HepG2 (cell line): ENCODE measurements at regions not wholly inside any gene's neighbourhood (a gene's known extent, or its start where the extent isn't known, plus 50 kb on each side); places are given as distances from the start of the nearest gene placed in this dataset.

Experiments
- ATAC-seq: fragments of 200-7000 bp; cut with Tn5 transposase; 3 replicates; pipeline ENCODE4 v1.9.1; 2020; ENCODE audit warnings: mild to moderate bottlenecking, moderate library complexity
- BruUV-seq: library from RNA; stranded (reverse); fragments of 400-500 nt; replicated peaks from 2 replicates; lab custom pipeline; 2021; lab: Mats Ljungman, UMichigan
- CTCF ChIA-PET: fragments of 300-600 bp; formaldehyde crosslinking; extraction: SDS; loops from one replicate; lab custom pipeline; 2021; ENCODE audit warnings: low total read pairs, inconsistent platforms, low intra/inter-chr PET ratio; lab: Yijun Ruan, JAX
- POLR2A ChIA-PET: fragments of 350-600 bp; sonication (Branson Sonifier 250); formaldehyde crosslinking; loops from one replicate; lab custom pipeline; 2020; ENCODE audit warnings: antibody characterized with exemption, inconsistent platforms; lab: Yijun Ruan, JAX
- DNase-seq: peaks from one replicate; pipeline ENCODE4 v3.0.0-alpha.2; 2015; ENCODE audit warnings: low spot score
- FAIRE-seq: peaks from 3 replicates; lab custom pipeline; 2011; peaks lifted over from hg19 to GRCh38; lab: Jason Lieb, UNC
- H2AFZ ChIP-seq: one replicate; pipeline ENCODE4 v1.6.1; 2011; ENCODE audit warnings: low read length, inconsistent platforms
- H3K27ac ChIP-seq: fragments of 300-600 bp; 3 replicates; pipeline ENCODE4 v1.8.0; 2011; ENCODE audit warnings: mixed run types, mild to moderate bottlenecking, mixed read lengths, low read length, inconsistent platforms; ENCODE audit not compliant: insufficient read depth; ENCODE audit errors: extremely low read length
- H3K27me3 ChIP-seq, 2 experiments: fragments of 200-600 bp in 1 of 2; 2 replicates in 1 of 2; 3 replicates in 1 of 2; pipeline versions ENCODE4 v1.6.0 to v1.8.0; 2011; ENCODE audit warnings: low read length in 2 of 2, mild to moderate bottlenecking in 2 of 2, moderate library complexity in 2 of 2, inconsistent platforms in 1 of 2; ENCODE audit not compliant: insufficient read depth in 2 of 2, control insufficient read depth in 1 of 2
- H3K36me3 ChIP-seq, 2 experiments: fragments of 200-600 bp in 1 of 2; replicated peaks in 1 of 2; 2 replicates in 1 of 2; 3 replicates in 1 of 2; pipeline versions ENCODE4 v1.5.1 to v1.8.0; 2011; ENCODE audit warnings: low read length in 2 of 2, inconsistent platforms in 1 of 2; ENCODE audit not compliant: insufficient read depth in 2 of 2, control insufficient read depth in 1 of 2
- H3K4me1 ChIP-seq: 2 replicates; pipeline ENCODE4 v1.5.1; 2012; ENCODE audit warnings: low read length, inconsistent platforms; ENCODE audit not compliant: insufficient read depth
- H3K4me2 ChIP-seq: 2 replicates; pipeline ENCODE4 v1.6.0; 2011; ENCODE audit warnings: low read depth, low read length, inconsistent platforms
- H3K4me3 ChIP-seq, 3 experiments: fragments of 200-600 bp in 1 of 3; sonication (generic), shearing (Covaris generic) in 1 of 3; replicated peaks in 1 of 3; 2 replicates each; pipeline ENCODE4 v1.5.1; 2011 to 2016; ENCODE audit warnings: low read length in 3 of 3, inconsistent platforms in 2 of 3, low read depth in 2 of 3, mild to moderate bottlenecking in 2 of 3, control low read depth in 1 of 3, mixed read lengths in 1 of 3; ENCODE audit not compliant: insufficient read depth in 1 of 3
- H3K79me2 ChIP-seq: one replicate; pipeline ENCODE4 v1.6.1; 2011; ENCODE audit warnings: low read length, inconsistent platforms; ENCODE audit not compliant: insufficient read depth
- H3K9ac ChIP-seq: 2 replicates; pipeline ENCODE4 v1.6.0; 2011; ENCODE audit warnings: mild to moderate bottlenecking, low read depth, low read length, inconsistent platforms; ENCODE audit not compliant: insufficient read depth
- H3K9me3 ChIP-seq: 2 replicates; pipeline ENCODE4 v1.5.1; 2012; ENCODE audit warnings: mild to moderate bottlenecking, low read length
- H4K20me1 ChIP-seq: 2 replicates; pipeline ENCODE4 v1.6.0; 2011; ENCODE audit warnings: inconsistent platforms, mild to moderate bottlenecking, low read length, moderate library complexity; ENCODE audit not compliant: insufficient read depth
- CEBPB ChIP-seq: IDR thresholded peaks from 2 replicates; pipeline ENCODE4 v1.6.1; 2011; ENCODE audit warnings: low read depth, low read length, improper control_type of control experiment, borderline replicate concordance
- HIC2 ChIP-seq: sonication (generic); formaldehyde crosslinking; IDR thresholded peaks from 2 replicates; pipeline ENCODE4 v1.9.0; 2022; ENCODE audit warnings: low read depth, missing genetic modification reagents
- NFE2L1 ChIP-seq: sonication (generic); formaldehyde crosslinking; IDR thresholded peaks from 2 replicates; pipeline ENCODE4 v1.4.0; 2020; ENCODE audit warnings: missing genetic modification reagents, mild to moderate bottlenecking, borderline replicate concordance
- PITX1 ChIP-seq: sonication (generic); formaldehyde crosslinking; IDR thresholded peaks from 2 replicates; pipeline ENCODE4 v1.5.1; 2020; ENCODE audit warnings: mild to moderate bottlenecking, missing genetic modification reagents
- RXRA ChIP-seq: sonication (generic); formaldehyde crosslinking; IDR thresholded peaks from 2 replicates; pipeline ENCODE4 v1.5.1; 2020; ENCODE audit warnings: missing genetic modification reagents
- ZNF430 ChIP-seq: sonication (generic); formaldehyde crosslinking; IDR thresholded peaks from 2 replicates; pipeline ENCODE4 v1.9.0; 2021; ENCODE audit warnings: mild to moderate bottlenecking, missing genetic modification reagents
- WGBS: methylation state at CpG from one replicate; pipeline ENCODE4 v1.1.6; 2017; ENCODE audit warnings: low lambda C conversion rate; 5-methylcytosine and 5-hydroxymethylcytosine counted together
- in situ Hi-C: cut with HindIII; loops from 2 replicates; pipeline ENCODE4 v1.10.0; 2017; ENCODE audit warnings: low pct_unique_long_range_greater_than_20kb; ENCODE audit not compliant: extremely low pct_ligation_motif_present
- intact Hi-C: fragments of 100-400 bp; cut with micrococcal nuclease; formaldehyde crosslinking; loops from one replicate; pipeline ENCODE4 v1.10.0; 2022; ENCODE audit not compliant: unreplicated experiment

GRCh38 chr1:117698398-117699160 lies 92.7 kb downstream of the TENT5C start:
- no peaks in the 10 kb centered on the region for H3K9me3 ChIP-seq
- no peak for ATAC-seq
- TF ChIP-seq RXRA (CRISPR knock-in tag): no peak
- TF ChIP-seq PITX1 (CRISPR knock-in tag): no peak
- no peak for TF ChIP-seq ZNF430 (CRISPR knock-in tag)
- no peak for TF ChIP-seq HIC2
- FAIRE-seq: no peak
- no TSS peak for BruUV-seq
- H3K4me2 ChIP-seq: no peak overlapping the region
- intact Hi-C loops (loop anchor here (10.0 kb wide), 1 partner anchor 64 kb away; no protein-coding TSS in a partner anchor), in situ Hi-C loops (no loop called here)
- H3K27me3 ChIP-seq: peaks cover 0 to 2% of the 10 kb centered on the region in 2 experiments; a peak in 2 of 5 replicates
- no peaks in the 10 kb centered on the region for H4K20me1 ChIP-seq
- WGBS: 2% methylated on average over 5 of the region's 5 CpGs
- no peak overlapping the region for H2AFZ ChIP-seq
- no peaks in the 10 kb centered on the region for H3K36me3 ChIP-seq
- POLR2A ChIA-PET: no interaction called here
- no peak overlapping the region for H3K4me3 ChIP-seq
- no peaks in the 10 kb centered on the region for H3K79me2 ChIP-seq
- H3K27ac ChIP-seq: no peak overlapping the region
- no peak overlapping the region for H3K9ac ChIP-seq
- H3K4me1 ChIP-seq: no peaks in the 10 kb centered on the region
- no peak for DNase-seq
- CTCF ChIA-PET: no interaction called here

- no peak overlapping the region for H3K9ac ChIP-seq
- no peak for ATAC-seq
- H2AFZ ChIP-seq: no peak overlapping the region
- H3K27me3 ChIP-seq: peaks cover 0 to 2% of the 10 kb centered on the region in 2 experiments; a peak in 2 of 5 replicates
- no peak for TF ChIP-seq NFE2L1 (CRISPR knock-in tag)
- TF ChIP-seq CEBPB: 0 out of 2 replicates have a peak, but pooled peaks have one; percentile 23
- no peak overlapping the region for H3K4me2 ChIP-seq
- H3K27ac ChIP-seq: no peak overlapping the region
- H4K20me1 ChIP-seq: no peaks in the 10 kb centered on the region
- no peak for DNase-seq
- no TSS peak for BruUV-seq
- ChIA-PET POLR2A (no interaction called here), CTCF (no interaction called here)
- H3K4me3 ChIP-seq: no peak overlapping the region
- in situ Hi-C loops: no loop called here
- no peaks in the 10 kb centered on the region for H3K9me3 ChIP-seq
- no peak for FAIRE-seq
- no peaks in the 10 kb centered on the region for H3K4me1 ChIP-seq
- H3K36me3 ChIP-seq: no peaks in the 10 kb centered on the region
- no peaks in the 10 kb centered on the region for H3K79me2 ChIP-seq
- intact Hi-C loops: loop anchor here (10.0 kb wide), 1 partner anchor 65 kb away; no protein-coding TSS in a partner anchor
Measured at GRCh38 chr1:117699953-117700352, 94.1 kb downstream of the TENT5C start.
